CD4-positive, alpha-beta T cell (primary cell): ENCODE measurements at regions not wholly inside any gene's neighbourhood (a gene's known extent, or its start where the extent isn't known, plus 50 kb on each side); places are given as distances from the start of the nearest gene placed in this dataset.

Experiments used
- ATAC-seq: fragments of 200-7000 bp; cut with Tn5 transposase; one replicate; pipeline ENCODE4 v1.10.0; 2022; ENCODE audit warnings: mild to moderate bottlenecking; ENCODE audit not compliant: poor library complexity
- CTCF ChIA-PET: fragments of 350-600 bp; sonication (Branson Sonifier 250); formaldehyde crosslinking; loops from one replicate; lab custom pipeline; 2021; ENCODE audit warnings: antibody characterized with exemption, inconsistent platforms; lab: Charles Lee
- POLR2A ChIA-PET: fragments of 350-600 bp; sonication (Branson Sonifier 250); formaldehyde crosslinking; loops from one replicate; lab custom pipeline; 2021; ENCODE audit warnings: antibody characterized with exemption, inconsistent platforms; lab: Charles Lee
- DNase-seq, 14 experiments: peaks; one replicate each; pipeline ENCODE4 v3.0.0-alpha.2; 2013 to 2020; ENCODE audit warnings: mixed read lengths in 2 of 14
- H3K27ac ChIP-seq, 2 donors: one replicate each; pipeline versions ENCODE4 v1.5.1 to v1.7.0; 2013; ENCODE audit warnings: low read length in 2 of 2, low read depth in 1 of 2, mild to moderate bottlenecking in 1 of 2
- H3K27me3 ChIP-seq, 2 experiments: 1 replicate in 1 of 2; 2 replicates in 1 of 2; pipeline versions ENCODE4 v1.6.1 to v1.7.0; 2013; ENCODE audit warnings: low read length in 2 of 2, control low read depth in 1 of 2, mild to moderate bottlenecking in 1 of 2, moderate library complexity in 1 of 2; ENCODE audit not compliant: insufficient read depth in 2 of 2, control insufficient read depth in 1 of 2
- H3K36me3 ChIP-seq: one replicate; pipeline ENCODE4 v1.6.1; 2013; ENCODE audit warnings: low read length, control low read depth; ENCODE audit not compliant: insufficient read depth
- H3K4me1 ChIP-seq: one replicate; pipeline ENCODE4 v1.6.1; 2013; ENCODE audit warnings: low read length, control low read depth; ENCODE audit not compliant: insufficient read depth
- H3K4me3 ChIP-seq: one replicate; pipeline ENCODE4 v1.5.1; 2013; ENCODE audit warnings: mild to moderate bottlenecking, low read length, moderate library complexity
- H3K9me3 ChIP-seq, 2 experiments: 1 replicate in 1 of 2; 2 replicates in 1 of 2; pipeline versions ENCODE4 v1.6.1 to v1.7.0; 2013; ENCODE audit warnings: low read length in 2 of 2, mild to moderate bottlenecking in 2 of 2, control low read depth in 1 of 2, moderate library complexity in 1 of 2; ENCODE audit not compliant: control insufficient read depth in 1 of 2, insufficient read depth in 1 of 2
- H3K27ac Mint-ChIP-seq: one replicate; pipeline ENCODE4 v1.8.0; 2020; ENCODE audit warnings: mixed read lengths
- H3K27me3 Mint-ChIP-seq: one replicate; pipeline ENCODE4 v1.8.0; 2021; ENCODE audit warnings: mixed read lengths
- H3K36me3 Mint-ChIP-seq: one replicate; pipeline ENCODE4 v1.8.0; 2021; ENCODE audit warnings: low read depth, mixed read lengths
- H3K4me1 Mint-ChIP-seq: one replicate; pipeline ENCODE4 v1.8.0; 2021; ENCODE audit warnings: low read depth, mixed read lengths
- H3K4me3 Mint-ChIP-seq: one replicate; pipeline ENCODE4 v1.8.0; 2020; ENCODE audit warnings: mild to moderate bottlenecking, mixed read lengths
- H3K9me3 Mint-ChIP-seq: one replicate; pipeline ENCODE4 v1.8.0; 2020; ENCODE audit warnings: mixed read lengths
- intact Hi-C, 2 experiments: fragments of 100-400 bp; cut with DNase I in 1 of 2; cut with micrococcal nuclease in 1 of 2; formaldehyde crosslinking; loops; one replicate each; pipeline versions ENCODE4 v1.15.1 to v1.9.0; 2023 to 2025; cut with DNase I, micrococcal nuclease
- TF ChIP-seq, protein P1 (sequence below): fragments of 200-600 bp; IDR thresholded peaks from one replicate; pipeline ENCODE4 v1.8.0; 2022; ENCODE audit warnings: antibody characterized with exemption, mild to moderate bottlenecking

DNA sequence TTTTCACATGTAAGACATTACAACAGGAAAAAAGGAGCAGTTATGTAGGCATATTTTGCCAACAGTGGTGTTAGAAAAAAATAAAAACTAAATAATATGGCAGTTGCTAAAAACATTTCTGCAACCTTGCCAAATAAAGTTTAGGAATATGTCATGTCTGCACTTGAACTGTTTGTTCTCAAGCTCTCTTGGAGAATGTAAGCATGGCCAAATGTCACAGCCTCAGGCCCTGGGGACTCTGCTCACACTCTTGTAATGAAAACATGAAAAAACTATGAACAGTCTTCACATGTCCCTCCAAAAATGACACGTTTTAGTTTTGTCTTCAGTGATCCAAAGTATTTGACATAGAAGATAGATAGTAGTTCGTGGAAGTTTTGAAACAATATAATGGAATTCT, 753.3 kb downstream of the LTN1 start:
- Mint-ChIP-seq H3K4me3 (no peak overlapping the region), H3K27ac (no peak overlapping the region), H3K4me1 (no peaks in the 10 kb centered on the region), H3K36me3 (no peaks in the 10 kb centered on the region), H3K9me3 (peaks cover 2% of the 10 kb centered on the region), H3K27me3 (no peaks in the 10 kb centered on the region)
- Histone ChIP-seq H3K4me3 (no peak overlapping the region), H3K4me1 (no peaks in the 10 kb centered on the region), H3K27ac (no peak overlapping the region), H3K9me3 (peaks cover 0 to 2% of the 10 kb centered on the region in 2 experiments), H3K27me3 (no peaks in the 10 kb centered on the region), H3K36me3 (no peaks in the 10 kb centered on the region)
- intact Hi-C loops, result no loop called here
- no peak for ATAC-seq
- ChIA-PET POLR2A (no interaction called here), CTCF (no interaction called here)
- TF ChIP-seq, protein P1, sequence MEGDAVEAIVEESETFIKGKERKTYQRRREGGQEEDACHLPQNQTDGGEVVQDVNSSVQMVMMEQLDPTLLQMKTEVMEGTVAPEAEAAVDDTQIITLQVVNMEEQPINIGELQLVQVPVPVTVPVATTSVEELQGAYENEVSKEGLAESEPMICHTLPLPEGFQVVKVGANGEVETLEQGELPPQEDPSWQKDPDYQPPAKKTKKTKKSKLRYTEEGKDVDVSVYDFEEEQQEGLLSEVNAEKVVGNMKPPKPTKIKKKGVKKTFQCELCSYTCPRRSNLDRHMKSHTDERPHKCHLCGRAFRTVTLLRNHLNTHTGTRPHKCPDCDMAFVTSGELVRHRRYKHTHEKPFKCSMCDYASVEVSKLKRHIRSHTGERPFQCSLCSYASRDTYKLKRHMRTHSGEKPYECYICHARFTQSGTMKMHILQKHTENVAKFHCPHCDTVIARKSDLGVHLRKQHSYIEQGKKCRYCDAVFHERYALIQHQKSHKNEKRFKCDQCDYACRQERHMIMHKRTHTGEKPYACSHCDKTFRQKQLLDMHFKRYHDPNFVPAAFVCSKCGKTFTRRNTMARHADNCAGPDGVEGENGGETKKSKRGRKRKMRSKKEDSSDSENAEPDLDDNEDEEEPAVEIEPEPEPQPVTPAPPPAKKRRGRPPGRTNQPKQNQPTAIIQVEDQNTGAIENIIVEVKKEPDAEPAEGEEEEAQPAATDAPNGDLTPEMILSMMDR, result no peak
- no peak for DNase-seq

DNA sequence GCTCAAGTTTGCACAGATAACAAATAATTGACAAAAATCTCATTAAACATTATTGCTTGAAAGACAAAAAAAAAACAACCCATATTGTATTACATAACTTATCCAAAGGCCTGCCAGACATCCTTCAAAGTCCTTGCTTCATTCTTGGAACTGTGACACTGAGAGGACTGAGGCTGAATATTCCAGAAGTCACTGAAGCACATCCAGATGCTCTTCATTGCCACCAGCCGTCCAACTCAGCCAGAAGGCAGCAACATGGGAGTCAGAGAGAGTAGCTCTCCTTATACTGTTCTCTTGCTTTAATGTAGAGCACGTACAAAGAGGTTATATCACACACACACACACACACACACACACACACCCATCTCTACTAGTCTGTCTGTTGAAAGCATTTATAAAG, 755.0 kb downstream of the LTN1 start:
- Histone ChIP-seq H3K4me3 (no peak overlapping the region), H3K9me3 (peaks cover 0 to 3% of the 10 kb centered on the region in 2 experiments), H3K27ac (no peak overlapping the region), H3K4me1 (no peaks in the 10 kb centered on the region), H3K36me3 (no peaks in the 10 kb centered on the region), H3K27me3 (no peaks in the 10 kb centered on the region)
- Mint-ChIP-seq H3K27me3 (no peaks in the 10 kb centered on the region), H3K27ac (no peak overlapping the region), H3K36me3 (no peaks in the 10 kb centered on the region), H3K4me3 (no peak overlapping the region), H3K9me3 (peaks cover 2% of the 10 kb centered on the region), H3K4me1 (no peaks in the 10 kb centered on the region)
- ATAC-seq (no peak), DNase-seq (no peak)
- CTCF ChIA-PET, result no interaction called here
- POLR2A ChIA-PET, result no interaction called here
- TF ChIP-seq, protein P1, result no peak
- intact Hi-C loops, result no loop called here

DNA sequence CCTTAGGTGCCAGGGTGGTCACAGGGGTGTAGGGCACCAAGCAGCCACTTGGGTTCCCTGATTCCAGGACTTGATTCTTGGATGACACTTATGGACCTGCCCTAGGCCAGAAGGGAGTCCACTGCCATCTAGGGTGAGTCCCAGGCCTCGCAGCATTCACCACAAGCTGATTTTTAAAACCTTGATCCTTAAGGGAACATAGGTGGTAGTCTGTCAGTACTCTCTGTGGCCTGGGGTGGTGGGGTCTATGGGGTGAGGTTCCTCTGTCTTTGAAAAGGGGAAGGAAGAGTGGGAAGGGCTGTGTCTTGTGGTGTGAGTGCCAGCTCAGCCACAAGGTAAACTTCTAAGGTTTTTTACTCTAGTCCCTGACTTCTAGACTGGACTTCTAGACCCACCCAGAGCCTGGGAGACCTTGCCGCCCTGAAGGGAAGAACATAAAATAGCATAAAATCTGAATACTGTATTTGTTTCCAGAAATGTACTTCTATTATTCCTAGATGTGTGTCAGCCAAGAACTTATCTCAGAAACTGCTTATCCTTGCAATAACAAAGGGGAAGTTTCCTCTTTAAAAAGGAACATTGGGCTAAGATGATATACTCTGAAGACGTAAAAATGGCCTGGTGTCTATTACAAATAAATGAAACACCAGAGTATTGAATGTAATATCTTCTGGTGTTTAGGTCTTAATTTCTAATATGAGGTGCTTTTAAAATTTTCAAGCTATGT, 757.3 kb downstream of the LTN1 start:
- Mint-ChIP-seq H3K27ac (no peak overlapping the region), H3K27me3 (no peaks in the 10 kb centered on the region), H3K4me3 (no peak overlapping the region), H3K36me3 (no peaks in the 10 kb centered on the region), H3K9me3 (no peaks in the 10 kb centered on the region), H3K4me1 (no peaks in the 10 kb centered on the region)
- no peak overlapping the region for H3K27ac ChIP-seq
- H3K36me3 ChIP-seq, result no peaks in the 10 kb centered on the region
- CTCF ChIA-PET, result no interaction called here
- DNase-seq (peak in 3 of 14 experiments; percentile 6 to 31 (median 20)), ATAC-seq (no peak)
- intact Hi-C loops, result no loop called here
- TF ChIP-seq, protein P1, result no peak
- peaks cover 0 to 3% of the 10 kb centered on the region in 2 experiments for H3K9me3 ChIP-seq
- H3K27me3 ChIP-seq, result no peaks in the 10 kb centered on the region
- POLR2A ChIA-PET, result no interaction called here
- H3K4me1 ChIP-seq, result no peaks in the 10 kb centered on the region
- H3K4me3 ChIP-seq, result no peak overlapping the region
